GM12864 (cell line): ENCODE measurements at regions not wholly inside any gene's neighbourhood (a gene's known extent, or its start where the extent isn't known, plus 50 kb on each side); places are given as distances from the start of the nearest gene placed in this dataset.
"Not testable (repeated sequence)": the region's sequence is repeated elsewhere in the genome, so short reads cannot be mapped to it uniquely, and the experiment has no call there.

Source experiments
- DNase-seq: peaks from one replicate; pipeline ENCODE4 v3.0.0-alpha.2; 2011; ENCODE audit warnings: low read depth
- H3K4me3 ChIP-seq: 2 replicates; pipeline ENCODE4 v1.5.1; 2011; ENCODE audit warnings: mild to moderate bottlenecking, low read depth, low read length, control low read depth
- CTCF ChIP-seq: IDR thresholded peaks from 2 replicates; pipeline ENCODE4 v1.5.1; 2011; ENCODE audit warnings: low read depth, mild to moderate bottlenecking, moderate library complexity, low read length, control low read depth, inconsistent platforms; ENCODE audit errors: missing control alignments

GRCh38 chr2:22175003-22175402, 1051.2 kb downstream of the TDRD15 start:
- TF ChIP-seq CTCF: no peak
- no peak overlapping the region for H3K4me3 ChIP-seq
- no peak for DNase-seq

GRCh38 chr2:22185251-22185650, 1061.5 kb downstream of the TDRD15 start:
- no peak for TF ChIP-seq CTCF
- no peak for DNase-seq
- no peak overlapping the region for H3K4me3 ChIP-seq

GRCh38 chr2:22186261-22186828, 1062.6 kb downstream of the TDRD15 start:
- DNase-seq, H3K4me3 ChIP-seq: not testable (repeated sequence)

- no peak for TF ChIP-seq CTCF
- no peak for DNase-seq
- no peak overlapping the region for H3K4me3 ChIP-seq
These were observed 1066.2 kb downstream of the TDRD15 start for GRCh38 chr2:22189893-22190480.

GRCh38 chr2:22194218-22194617, 1070.5 kb downstream of the TDRD15 start:
- no peak overlapping the region for H3K4me3 ChIP-seq
- DNase-seq: no peak
- no peak for TF ChIP-seq CTCF

- TF ChIP-seq CTCF: no peak
- no peak overlapping the region for H3K4me3 ChIP-seq
- no peak for DNase-seq
These were observed 1073.0 kb downstream of the TDRD15 start for GRCh38 chr2:22196806-22197205.

GRCh38 chr2:22198381-22199283, 1074.9 kb downstream of the TDRD15 start:
- TF ChIP-seq CTCF: no peak
- no peak for DNase-seq
- H3K4me3 ChIP-seq: no peak overlapping the region
